ENCODE measurements at regions not wholly inside any gene's neighbourhood (a gene's known extent, or its start where the extent isn't known, plus 50 kb on each side); places are given as distances from the start of the nearest gene placed in this dataset.

DNA sequence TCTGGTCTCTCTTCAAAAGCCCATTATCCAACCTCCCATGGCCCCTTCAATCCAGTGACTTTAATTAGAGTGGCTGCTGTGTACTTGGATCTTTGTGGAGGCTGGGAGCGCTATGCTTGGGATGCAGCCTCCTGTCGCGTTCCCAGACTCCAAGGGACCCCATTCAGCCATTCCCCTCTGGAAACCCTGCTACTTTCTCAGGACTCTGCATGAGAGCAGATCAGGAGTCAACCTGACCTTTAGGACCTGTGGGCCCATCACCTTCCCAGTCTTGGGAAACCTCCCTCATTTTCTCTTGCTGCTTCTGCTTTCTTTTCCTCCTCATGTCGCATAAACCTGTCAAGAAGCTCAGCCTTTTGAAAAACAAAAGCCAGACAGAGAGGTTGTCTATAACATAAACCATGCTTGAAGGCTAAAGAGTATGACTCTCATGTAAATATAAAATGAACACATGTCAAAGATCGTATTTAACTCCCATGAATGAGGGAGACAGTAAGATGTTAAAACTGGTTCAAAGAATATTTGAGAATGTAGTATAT lies 143.1 kb upstream of the PELI1 start:
- no peak for DNase-seq

GRCh38 chr2:64288321-64289193 lies 144.3 kb upstream of the PELI1 start:
- peak; percentile 79 for DNase-seq

- no peak for DNase-seq
Observed at GRCh38 chr2:64289251-64289650, 145.0 kb upstream of the PELI1 start.

GRCh38 chr2:64289737-64290136 lies 145.5 kb upstream of the PELI1 start:
- DNase-seq = no peak

- no peak for DNase-seq
Observed at GRCh38 chr2:64291181-64291580, 147.0 kb upstream of the PELI1 start.

GRCh38 chr2:64295326-64296139 lies 151.3 kb upstream of the PELI1 start:
- no peak for DNase-seq

- DNase-seq = peak; percentile 31
Observed at GRCh38 chr2:64296140-64296480, 151.9 kb upstream of the PELI1 start.

DNA sequence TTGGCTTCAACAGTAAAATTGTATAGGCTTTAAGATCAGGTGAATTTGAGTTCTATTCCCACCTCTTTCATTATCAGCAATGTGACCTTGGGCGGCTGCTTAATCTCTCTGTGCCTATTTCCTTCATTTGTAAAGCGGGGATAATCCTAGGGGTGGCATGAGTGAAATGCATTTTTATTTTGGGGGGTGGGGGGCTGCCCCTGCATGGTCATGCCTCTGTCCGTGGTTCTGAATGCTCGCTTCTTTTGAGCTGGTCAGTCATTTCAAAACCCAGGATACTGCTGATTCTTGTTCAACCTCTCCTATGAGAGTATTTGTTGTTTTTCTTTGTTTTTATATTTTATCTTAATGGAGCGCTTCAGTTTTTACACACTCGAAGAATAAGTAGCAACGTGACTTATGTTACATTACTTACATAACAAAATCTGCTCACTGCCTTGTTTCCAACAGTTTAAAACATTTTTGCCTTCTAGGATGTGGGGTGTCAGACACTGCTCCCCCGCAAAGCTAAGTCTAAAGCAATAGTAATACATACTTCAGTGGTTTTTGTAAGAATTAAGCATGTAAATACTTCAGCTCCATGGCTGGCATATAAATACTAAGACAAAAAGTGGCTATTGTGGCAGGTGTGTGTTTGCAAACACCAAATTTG lies 152.6 kb upstream of the PELI1 start:
- no peak for DNase-seq

DNA sequence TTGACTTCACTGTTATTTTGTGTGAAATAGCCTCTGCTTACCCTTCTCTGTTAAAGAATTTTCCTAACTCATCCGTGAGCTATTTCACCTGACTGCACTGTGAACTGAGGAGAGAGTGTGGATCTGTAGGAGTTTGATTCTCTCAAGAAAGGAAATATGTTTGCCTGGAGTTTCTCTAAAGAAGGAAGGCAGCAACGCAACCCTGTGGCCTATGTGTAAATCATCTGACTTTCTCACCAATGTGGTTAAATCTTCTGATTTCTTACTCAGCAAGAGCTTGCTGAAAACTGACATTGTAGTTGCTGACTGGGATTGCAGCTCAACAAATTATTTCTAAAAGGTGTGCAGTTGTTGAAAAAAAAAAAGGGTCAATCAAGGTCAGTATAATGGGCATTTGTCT lies 153.9 kb upstream of the PELI1 start:
- no peak for DNase-seq

DNA sequence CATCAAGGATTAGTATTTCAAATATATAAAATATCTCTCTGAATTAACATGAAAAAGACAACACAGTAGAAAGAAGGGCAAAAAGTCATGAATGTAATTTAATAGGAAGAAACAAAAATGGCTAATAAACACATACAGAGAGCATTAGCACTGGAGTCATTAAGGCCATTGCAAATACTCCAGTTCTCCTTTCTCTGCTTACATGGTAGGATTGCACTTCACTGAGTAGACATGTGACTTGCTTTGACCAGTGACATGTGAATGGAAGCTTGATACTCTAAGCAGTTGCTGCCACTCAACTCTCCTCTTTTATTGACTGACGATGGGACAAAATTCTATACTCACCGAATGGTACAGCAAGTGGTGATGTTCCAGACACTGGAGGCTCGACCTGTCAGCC lies 153.9 kb upstream of the LGALSL start:
- DNase-seq = no peak

DNA sequence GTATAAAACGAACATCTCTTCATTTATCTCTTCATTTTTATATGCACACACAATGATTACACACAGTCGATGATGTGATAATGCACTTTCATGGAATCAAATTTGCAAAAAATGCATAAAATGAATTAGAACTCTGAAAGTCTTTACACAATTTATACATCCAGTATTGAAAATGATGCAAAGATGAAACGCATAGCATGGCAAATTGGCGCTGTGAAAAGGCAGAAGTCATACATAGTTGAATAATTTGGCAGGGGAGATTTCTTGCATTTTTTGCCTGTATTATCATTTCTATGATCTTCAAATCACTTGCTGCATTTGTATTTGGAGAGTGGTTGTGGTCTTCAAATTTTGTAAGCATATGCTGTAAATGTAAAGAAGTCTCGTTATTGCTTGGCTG lies 150.7 kb upstream of the LGALSL start:
- DNase-seq = no peak

GRCh38 chr2:64307421-64307820 lies 146.5 kb upstream of the LGALSL start:
- DNase-seq = no peak

DNA sequence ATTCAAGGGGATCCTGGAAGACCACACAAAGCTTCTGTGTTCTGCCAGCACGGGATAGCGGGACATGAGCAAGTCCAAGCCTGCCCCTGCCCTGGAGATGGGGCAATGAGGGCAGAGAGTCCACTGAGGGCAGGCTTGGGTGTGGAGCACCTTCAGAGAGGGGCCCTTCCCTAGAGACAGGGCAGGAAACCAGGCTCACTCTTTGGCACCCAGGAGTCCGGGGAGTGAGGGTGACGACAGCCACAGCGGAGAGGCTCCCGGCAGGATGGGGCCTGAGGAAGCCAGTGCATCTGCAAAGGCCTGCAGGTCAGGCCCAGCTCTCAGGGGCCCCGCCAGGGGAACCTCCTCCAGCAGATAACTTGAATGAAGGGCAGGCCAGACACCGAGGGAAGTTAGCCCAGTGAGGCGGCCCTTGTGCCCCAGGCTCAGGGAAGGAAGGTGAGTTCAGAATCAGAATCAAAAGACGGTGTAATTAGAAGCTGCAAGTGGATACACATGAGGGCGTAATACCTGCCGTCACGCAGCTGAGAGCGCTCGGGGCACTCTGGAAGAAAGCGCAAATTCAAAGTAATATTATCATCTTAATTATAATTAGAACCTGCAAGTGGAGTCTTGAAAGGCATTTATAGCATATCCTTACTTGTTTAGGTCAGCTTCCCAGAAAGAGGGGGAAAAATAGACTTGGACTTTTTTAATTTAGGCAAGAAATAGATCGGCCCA lies 142.6 kb upstream of the LGALSL start:
- DNase-seq = no peak

DNA sequence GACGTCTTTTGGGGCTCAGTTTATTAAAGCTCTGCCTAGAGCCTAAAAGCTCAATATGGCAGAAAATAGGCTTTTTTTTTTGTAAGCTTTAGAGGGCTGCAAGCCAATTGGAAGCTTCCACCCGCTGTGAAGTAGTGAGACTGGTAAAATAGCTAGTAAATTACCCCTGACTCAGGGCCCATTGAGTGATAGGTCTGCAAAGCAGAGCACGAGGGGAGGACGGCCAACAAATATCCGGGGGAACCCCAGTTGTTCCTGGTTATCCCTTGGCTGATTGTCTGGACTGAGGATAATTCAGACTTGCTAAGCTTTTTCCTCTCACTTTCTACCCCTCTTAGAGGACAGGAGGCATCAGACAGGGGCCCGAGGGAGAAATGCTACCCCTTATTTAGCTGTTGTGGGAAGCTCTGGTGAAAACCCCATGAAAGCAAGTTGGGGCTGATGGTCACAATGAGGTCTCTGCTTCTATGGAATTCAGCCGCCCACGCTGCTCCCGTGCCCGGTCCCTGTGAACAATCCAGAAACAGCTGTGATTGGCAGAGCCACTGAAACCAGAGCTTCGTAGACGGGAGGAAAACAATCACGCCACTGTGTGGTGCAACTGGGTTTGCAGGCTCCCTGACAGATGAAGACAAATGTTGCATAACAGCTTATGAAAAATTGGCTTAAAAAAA lies 141.9 kb upstream of the LGALSL start:
- DNase-seq = peak; percentile 91

- DNase-seq = no peak
Observed at GRCh38 chr2:64312622-64313397, 141.2 kb upstream of the LGALSL start.

GRCh38 chr2:64313398-64313723 lies 140.6 kb upstream of the LGALSL start:
- DNase-seq = no peak

GRCh38 chr2:64315291-64315960 lies 138.5 kb upstream of the LGALSL start:
- no peak for DNase-seq

DNA sequence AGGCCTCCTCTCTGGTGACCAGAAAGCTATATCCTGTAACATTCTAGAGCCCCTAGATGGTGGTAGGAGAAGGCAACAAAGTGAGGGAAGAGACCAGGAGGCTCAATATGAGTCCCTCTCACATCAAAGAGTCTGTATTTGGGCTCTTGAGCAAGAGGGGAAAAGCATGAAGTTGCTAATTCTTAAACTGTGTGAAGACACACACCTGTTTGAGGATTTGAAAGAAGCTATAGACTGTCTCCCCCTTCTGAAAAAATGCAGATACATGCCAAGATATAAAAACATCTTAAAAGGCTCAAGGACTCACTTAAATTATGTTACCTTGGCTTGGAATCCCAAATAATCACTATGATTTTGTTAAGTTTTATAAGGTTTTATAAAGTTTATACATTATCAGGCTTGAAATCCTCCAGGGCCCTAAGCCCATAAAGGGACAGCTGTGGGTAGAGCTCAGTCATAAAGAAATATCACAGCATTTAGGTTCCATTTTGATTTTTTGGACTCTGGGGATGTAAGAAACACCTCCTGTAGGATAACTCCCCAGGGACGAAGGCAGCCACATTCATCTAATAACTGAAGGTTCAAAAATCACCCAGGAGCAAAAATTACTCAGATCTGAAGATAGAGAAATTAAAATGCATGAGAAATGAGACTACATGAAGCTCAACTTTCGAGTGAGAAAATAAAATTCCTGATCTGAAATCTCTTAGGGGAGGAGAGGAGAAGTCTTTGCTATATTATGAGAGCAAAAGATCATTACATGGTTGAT lies 136.1 kb upstream of the LGALSL start:
- DNase-seq = no peak

DNA sequence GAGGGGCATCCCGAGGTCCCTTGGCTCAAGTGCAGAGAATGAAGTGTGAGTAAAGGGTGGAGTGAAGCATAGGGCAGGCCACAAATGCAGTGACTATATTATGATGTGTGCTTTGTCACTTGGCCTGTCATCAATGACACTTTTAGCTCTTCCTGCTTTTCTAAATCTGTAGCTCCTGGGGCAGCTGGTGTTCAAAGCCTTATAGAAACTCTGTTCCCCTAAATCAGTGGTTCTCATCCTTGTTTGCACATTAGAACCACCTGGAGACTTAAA lies 135.6 kb upstream of the LGALSL start:
- DNase-seq = no peak

DNA sequence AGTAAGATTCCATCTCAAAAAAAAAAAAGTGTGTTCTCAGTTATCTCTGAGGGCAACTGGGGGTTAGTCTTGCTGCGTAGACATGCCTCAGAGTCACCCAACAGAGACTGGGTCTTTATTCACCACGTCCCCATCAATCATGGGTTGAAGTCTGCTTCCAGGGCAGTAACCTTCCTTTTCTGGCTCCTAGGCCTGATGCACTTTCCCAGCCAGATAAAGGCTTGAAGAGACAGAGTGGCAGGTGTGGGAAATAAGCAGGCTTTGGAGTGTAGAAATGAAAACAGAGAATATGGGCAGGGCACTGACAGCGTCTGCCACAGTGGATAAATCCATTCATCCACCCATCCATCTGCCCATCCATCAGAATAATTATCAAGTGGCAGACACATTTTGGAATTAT lies 134.1 kb upstream of the LGALSL start:
- DNase-seq = no peak
